B cell (primary cell): ENCODE measurements at regions not wholly inside any gene's neighbourhood (a gene's known extent, or its start where the extent isn't known, plus 50 kb on each side); places are given as distances from the start of the nearest gene placed in this dataset.

Experiments used
- ATAC-seq: fragments of 200-7000 bp; cut with Tn5 transposase; one replicate; pipeline ENCODE4 v1.10.0; 2021; ENCODE audit warnings: low read depth, mild to moderate bottlenecking, moderate number of reproducible peaks, moderate library complexity
- CTCF ChIA-PET: fragments of 350-600 bp; sonication (Branson Sonifier 250); formaldehyde crosslinking; loops from one replicate; lab custom pipeline; 2021; ENCODE audit warnings: antibody characterized with exemption, inconsistent platforms; lab: Charles Lee
- POLR2A ChIA-PET: fragments of 350-600 bp; sonication (Branson Sonifier 250); formaldehyde crosslinking; loops from one replicate; lab custom pipeline; 2021; ENCODE audit warnings: antibody characterized with exemption; lab: Charles Lee
- DNase-seq: peaks from one replicate; pipeline ENCODE4 v3.0.0; 2013
- H2AFZ ChIP-seq: 2 replicates; pipeline ENCODE4 v1.6.1; 2012; ENCODE audit warnings: mild to moderate bottlenecking, low read depth, low read length; ENCODE audit not compliant: insufficient read depth, poor library complexity, severe bottlenecking
- H3K27ac ChIP-seq, 2 donors: 1 replicate in 1 of 2; 2 replicates in 1 of 2; pipeline ENCODE4 v1.5.1; 2012 to 2013; ENCODE audit warnings: low read length in 2 of 2, mild to moderate bottlenecking in 2 of 2, moderate library complexity in 1 of 2
- H3K27me3 ChIP-seq, 4 experiments: fragments of 200-600 bp in 1 of 4; sonication (generic) in 1 of 4; replicated peaks in 1 of 4; 1 replicate in 2 of 4; 2 replicates in 2 of 4; pipeline versions ENCODE4 v1.6.1 to v1.7.0; 2013 to 2016; ENCODE audit warnings: low read length in 3 of 4, mild to moderate bottlenecking in 2 of 4, mixed read lengths in 1 of 4, moderate library complexity in 1 of 4; ENCODE audit not compliant: insufficient read depth in 4 of 4, control insufficient read depth in 3 of 4; ENCODE audit errors: control extremely low read depth in 1 of 4
- H3K36me3 ChIP-seq, 2 experiments: replicated peaks in 1 of 2; 1 replicate in 1 of 2; 2 replicates in 1 of 2; pipeline versions ENCODE4 v1.6.1 to v1.7.1; 2013; ENCODE audit warnings: low read length in 1 of 2; ENCODE audit not compliant: insufficient read depth in 2 of 2, control insufficient read depth in 1 of 2; ENCODE audit errors: control extremely low read depth in 1 of 2, extremely low read depth in 1 of 2
- H3K4me1 ChIP-seq, 2 donors: fragments of 200-600 bp in 1 of 2; sonication (generic) in 1 of 2; 1 replicate in 1 of 2; 2 replicates in 1 of 2; pipeline versions ENCODE4 v1.5.1 to v1.6.1; 2013 to 2017; ENCODE audit warnings: low read length in 2 of 2; ENCODE audit not compliant: control insufficient read depth in 2 of 2, insufficient read depth in 2 of 2
- H3K4me2 ChIP-seq: replicated peaks from 2 replicates; pipeline ENCODE3; 2012; ENCODE audit warnings: mild to moderate bottlenecking, low read depth, low read length; ENCODE audit not compliant: poor library complexity, severe bottlenecking
- H3K4me3 ChIP-seq, 5 experiments: fragments of 200-600 bp in 1 of 5; sonication (generic) in 1 of 5; 1 replicate in 3 of 5; 2 replicates in 2 of 5; pipeline versions ENCODE4 v1.5.1 to v1.7.0; 2011 to 2016; ENCODE audit warnings: low read length in 4 of 5, mild to moderate bottlenecking in 4 of 5, low read depth in 2 of 5, control low read depth in 1 of 5, moderate library complexity in 1 of 5; ENCODE audit not compliant: insufficient read depth in 1 of 5; ENCODE audit errors: control extremely low read depth in 1 of 5, extremely low read depth in 1 of 5
- H3K79me2 ChIP-seq: fragments of 200-600 bp; sonication (generic); one replicate; pipeline ENCODE4 v1.6.0; 2016; ENCODE audit warnings: low read length; ENCODE audit not compliant: control insufficient read depth, insufficient read depth
- H3K9ac ChIP-seq: fragments of 200-600 bp; sonication (generic); 2 replicates; pipeline ENCODE4 v1.6.1; 2017; ENCODE audit warnings: mild to moderate bottlenecking, low read length, moderate library complexity
- H3K9me3 ChIP-seq, 3 donors: one replicate each; pipeline versions ENCODE4 v1.6.1 to v1.7.1; 2013; ENCODE audit warnings: low read length in 2 of 3; ENCODE audit not compliant: control insufficient read depth in 2 of 3, insufficient read depth in 1 of 3; ENCODE audit errors: control extremely low read depth in 1 of 3
- H4K20me1 ChIP-seq: 2 replicates; pipeline ENCODE4 v1.6.0; 2012; ENCODE audit warnings: mild to moderate bottlenecking, low read length; ENCODE audit not compliant: insufficient read depth, control insufficient read depth, poor library complexity, severe bottlenecking
- H3K27ac Mint-ChIP-seq: one replicate; pipeline ENCODE4 v1.8.0; 2021; ENCODE audit warnings: mixed read lengths
- H3K27me3 Mint-ChIP-seq: one replicate; pipeline ENCODE4 v1.8.0; 2021; ENCODE audit warnings: mixed read lengths
- H3K4me1 Mint-ChIP-seq: one replicate; pipeline ENCODE4 v1.8.0; 2021; ENCODE audit warnings: mixed read lengths
- H3K4me3 Mint-ChIP-seq: one replicate; pipeline ENCODE4 v1.8.0; 2021; ENCODE audit warnings: mixed read lengths
- H3K9me3 Mint-ChIP-seq: one replicate; pipeline ENCODE4 v1.8.0; 2022; ENCODE audit warnings: mixed read lengths; ENCODE audit not compliant: insufficient read depth
- CTCF ChIP-seq: fragments of 200-600 bp; IDR thresholded peaks from one replicate; pipeline ENCODE4 v1.8.0; 2022; ENCODE audit warnings: antibody characterized with exemption, mild to moderate bottlenecking
- EZH2 ChIP-seq: IDR thresholded peaks from 2 replicates; pipeline ENCODE4 v1.6.1; 2012; ENCODE audit warnings: borderline replicate concordance, low read depth, mild to moderate bottlenecking, moderate library complexity, low read length; ENCODE audit not compliant: insufficient read depth, poor library complexity, severe bottlenecking
- WGBS: methylation state at CpG from one replicate; pipeline ENCODE4 v1.1.5; 2013; ENCODE audit warnings: missing lambda C conversion rate; ENCODE audit not compliant: insufficient coverage; 5-methylcytosine and 5-hydroxymethylcytosine counted together
- intact Hi-C: fragments of 100-400 bp; cut with micrococcal nuclease; formaldehyde crosslinking; loops from one replicate; pipeline ENCODE4 v1.10.0; 2022

- Histone ChIP-seq H3K9me3 (no peaks in the 10 kb centered on the region), H3K4me1 (no peaks in the 10 kb centered on the region), H3K27ac (no peak overlapping the region), H3K9ac (no peak overlapping the region), H3K27me3 (no peaks in the 10 kb centered on the region), H4K20me1 (no peaks in the 10 kb centered on the region), H3K4me2 (no peak overlapping the region), H3K4me3 (no peak overlapping the region), H3K79me2 (no peaks in the 10 kb centered on the region), H2AFZ (no peak overlapping the region), H3K36me3 (no peaks in the 10 kb centered on the region)
- 90% methylated on average over 1 of the region's 4 CpGs for WGBS
- DNase-seq, result no peak
- ChIA-PET CTCF (interaction anchor here (1.1 kb wide), 1 partner anchor 9 kb away, joined by 5 read pairs; no protein-coding TSS in a partner anchor), POLR2A (no interaction called here)
- H3K27ac Mint-ChIP-seq, result no peak overlapping the region
- intact Hi-C loops, result no loop called here
- H3K4me3 Mint-ChIP-seq, result no peak overlapping the region
- no peaks in the 10 kb centered on the region for H3K4me1 Mint-ChIP-seq
- no peak for ATAC-seq
- peaks cover 7% of the 10 kb centered on the region for H3K27me3 Mint-ChIP-seq
- TF ChIP-seq EZH2, result no peak
- no peak for TF ChIP-seq CTCF
- no peaks in the 10 kb centered on the region for H3K9me3 Mint-ChIP-seq
Measured at GRCh38 chr18:22695674-22696073, 237.5 kb upstream of the RBBP8 start.

- POLR2A ChIA-PET, result no interaction called here
- Histone ChIP-seq H3K79me2 (no peaks in the 10 kb centered on the region), H3K9ac (no peak overlapping the region), H3K4me1 (no peaks in the 10 kb centered on the region), H3K27me3 (no peaks in the 10 kb centered on the region), H3K27ac (no peak overlapping the region), H2AFZ (no peak overlapping the region), H3K4me3 (no peak overlapping the region), H3K9me3 (no peaks in the 10 kb centered on the region), H4K20me1 (no peaks in the 10 kb centered on the region), H3K4me2 (no peak overlapping the region), H3K36me3 (no peaks in the 10 kb centered on the region)
- H3K27me3 Mint-ChIP-seq, result peaks cover 7% of the 10 kb centered on the region
- H3K4me1 Mint-ChIP-seq, result no peaks in the 10 kb centered on the region
- DNase-seq (no peak), ATAC-seq (no peak)
- 80% methylated on average over 3 of the region's 3 CpGs for WGBS
- H3K27ac Mint-ChIP-seq, result no peak overlapping the region
- no peak overlapping the region for H3K4me3 Mint-ChIP-seq
- intact Hi-C loops, result no loop called here
- TF ChIP-seq CTCF, result no peak
- TF ChIP-seq EZH2, result no peak
- no peaks in the 10 kb centered on the region for H3K9me3 Mint-ChIP-seq
- CTCF ChIA-PET, result no interaction called here
Measured at GRCh38 chr18:22697561-22697960, 235.6 kb upstream of the RBBP8 start.
